ENCODE measurements at regions not wholly inside any gene's neighbourhood (a gene's known extent, or its start where the extent isn't known, plus 50 kb on each side); places are given as distances from the start of the nearest gene placed in this dataset.

DNA sequence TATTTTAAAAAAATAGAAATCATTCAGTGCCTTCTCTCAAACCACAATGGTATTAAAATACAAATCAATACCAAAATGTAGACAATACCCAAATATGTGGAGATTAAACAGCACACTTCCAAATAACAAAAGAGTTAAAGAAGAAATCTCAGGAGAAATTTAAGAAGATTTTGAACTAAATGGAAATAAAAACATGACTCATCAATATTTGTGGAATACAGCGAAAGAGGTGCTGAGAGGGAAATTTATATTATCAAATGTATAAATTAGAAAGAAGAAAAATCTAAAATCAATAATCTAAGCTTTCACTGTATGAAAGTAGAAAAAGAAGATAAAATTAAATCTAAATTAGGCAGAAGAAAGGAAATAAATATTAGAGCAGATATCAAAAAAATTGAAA is 233.1 kb downstream of the RPIA start:
- TF ChIP-seq CTCF (conservative IDR thresholded peaks at IDR 0.05; ENCODE audit: low read depth, low read length), result no peak
- DNase-seq (ENCODE audit: low read depth), result no peak
- no peak overlapping the region for H3K4me3 ChIP-seq (ENCODE audit: low read length)

DNA sequence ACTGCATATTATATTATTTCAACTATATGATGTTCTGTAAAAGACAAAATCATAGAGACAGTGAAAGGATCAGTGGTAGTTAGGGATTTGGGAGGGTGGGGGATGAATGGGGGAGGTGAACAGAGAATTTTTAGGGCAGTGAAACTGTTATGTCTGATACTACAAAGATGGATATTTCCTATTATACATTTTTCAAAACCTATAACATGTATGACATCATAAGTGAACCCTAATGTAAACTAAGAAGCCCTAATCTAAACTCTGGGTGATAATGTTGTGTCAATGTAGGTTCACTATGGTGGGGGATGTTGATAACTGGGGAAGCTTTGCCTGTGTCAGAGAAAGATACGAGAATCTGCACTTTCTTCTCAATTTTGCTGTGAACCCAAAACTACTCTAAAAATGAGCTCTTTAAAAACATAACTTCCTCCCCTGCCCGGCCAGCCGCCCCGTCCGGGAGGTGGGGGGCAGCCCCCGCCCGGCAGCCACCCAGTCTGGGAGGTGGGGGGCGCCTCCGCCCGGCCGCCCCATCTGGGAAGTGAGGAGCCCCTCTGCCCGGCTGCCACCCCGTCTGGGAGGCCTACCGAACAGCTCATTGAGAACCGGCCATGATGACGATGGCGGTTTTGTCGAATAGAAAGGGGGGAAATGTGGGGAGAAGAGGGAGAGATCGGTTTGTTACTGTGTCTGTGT is 234.4 kb downstream of the RPIA start:
- no peak for TF ChIP-seq CTCF (conservative IDR thresholded peaks at IDR 0.05; ENCODE audit: low read depth, low read length)
- DNase-seq (ENCODE audit: low read depth), result no peak
- no peak overlapping the region for H3K4me3 ChIP-seq (ENCODE audit: low read length)

DNA sequence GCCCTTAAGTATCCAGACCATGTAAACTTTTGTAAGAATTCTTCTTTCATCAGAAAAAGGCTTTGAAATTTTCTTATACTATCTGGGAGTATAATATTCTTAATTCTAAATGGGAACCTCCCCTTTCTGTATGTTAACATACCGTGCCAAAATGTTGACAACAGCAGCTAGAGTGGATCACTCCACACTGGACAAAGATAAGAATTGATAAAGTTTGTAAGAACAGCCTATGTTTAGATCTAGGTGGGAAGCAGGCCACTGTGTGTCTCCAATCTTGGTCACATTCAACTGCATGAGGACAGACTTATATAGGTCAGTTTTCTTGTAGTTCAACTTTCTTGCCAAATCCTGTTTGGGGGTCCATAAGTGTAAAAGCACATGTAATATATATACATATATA is 235.7 kb downstream of the RPIA start:
- no peak for TF ChIP-seq CTCF (conservative IDR thresholded peaks at IDR 0.05; ENCODE audit: low read depth, low read length)
- no peak overlapping the region for H3K4me3 ChIP-seq (ENCODE audit: low read length)
- no peak for DNase-seq (ENCODE audit: low read depth)

DNA sequence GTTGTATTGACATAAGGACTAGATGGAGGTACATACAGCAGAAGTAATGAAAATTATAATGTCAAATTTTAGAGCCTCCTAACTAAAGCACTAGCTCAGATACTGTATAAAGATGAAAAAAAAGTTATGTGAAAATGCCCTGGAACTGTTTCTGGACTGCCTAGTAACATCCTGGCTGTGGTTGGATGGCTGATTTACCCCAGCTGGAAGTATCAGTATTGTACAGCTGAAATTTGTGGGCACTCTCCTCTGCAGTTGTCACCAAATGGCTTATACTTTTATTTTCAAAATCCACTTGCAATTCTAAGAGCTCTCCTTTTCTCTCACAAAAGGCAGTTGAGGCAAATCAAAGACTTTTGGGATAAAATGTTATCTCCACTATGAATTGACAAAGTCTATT is 239.2 kb downstream of the RPIA start:
- no peak for TF ChIP-seq CTCF (conservative IDR thresholded peaks at IDR 0.05; ENCODE audit: low read depth, low read length)
- no peak for DNase-seq (ENCODE audit: low read depth)
- no peak overlapping the region for H3K4me3 ChIP-seq (ENCODE audit: low read length)

- no peak overlapping the region for H3K4me3 ChIP-seq (ENCODE audit: low read length)
- no peak for DNase-seq (ENCODE audit: low read depth)
- no peak for TF ChIP-seq CTCF (conservative IDR thresholded peaks at IDR 0.05; ENCODE audit: low read depth, low read length)
Measured at GRCh38 chr2:88932686-88933085, 241.2 kb downstream of the RPIA start.

- TF ChIP-seq CTCF (conservative IDR thresholded peaks at IDR 0.05; ENCODE audit: low read depth, low read length), result no peak
- no peak for DNase-seq (ENCODE audit: low read depth)
- H3K4me3 ChIP-seq (ENCODE audit: low read length), result no peak overlapping the region
Measured at GRCh38 chr2:88933091-88933490, 241.6 kb downstream of the RPIA start.

DNA sequence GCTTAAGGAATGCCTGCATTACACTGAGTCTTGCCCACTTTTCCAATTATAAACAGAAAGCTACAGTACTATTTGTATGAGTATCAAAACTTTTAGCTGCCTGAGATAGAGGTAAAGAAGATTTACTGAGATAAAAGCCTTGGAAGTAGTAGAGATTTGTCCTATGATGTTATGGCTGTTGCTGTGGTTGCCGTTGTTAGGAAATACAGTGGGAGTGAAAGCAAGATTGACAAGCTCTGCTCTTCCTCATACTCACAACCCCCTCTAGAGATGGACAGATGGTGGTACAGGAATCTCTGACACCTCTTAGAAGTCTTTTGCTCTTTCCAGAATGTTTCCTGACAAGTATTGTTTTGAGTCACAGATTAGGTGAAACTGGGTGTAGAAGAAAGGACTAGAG is 242.5 kb downstream of the RPIA start:
- no peak overlapping the region for H3K4me3 ChIP-seq (ENCODE audit: low read length)
- no peak for DNase-seq (ENCODE audit: low read depth)
- TF ChIP-seq CTCF (conservative IDR thresholded peaks at IDR 0.05; ENCODE audit: low read depth, low read length), result no peak

Data from retinal pigment epithelial cell (primary cell).